HEK293 (cell line): ENCODE measurements at regions not wholly inside any gene's neighbourhood (a gene's known extent, or its start where the extent isn't known, plus 50 kb on each side); places are given as distances from the start of the nearest gene placed in this dataset.

ENCODE experiments used
- CTCF ChIA-PET: fragments of 350-600 bp; formaldehyde crosslinking; extraction: SDS; loops from one replicate; lab custom pipeline; 2021; ENCODE audit warnings: antibody characterized with exemption; lab: Yijun Ruan, JAX
- POLR2A ChIA-PET: fragments of 300-600 bp; formaldehyde crosslinking; extraction: SDS; loops from one replicate; lab custom pipeline; 2020; ENCODE audit warnings: antibody characterized with exemption, inconsistent platforms; lab: Yijun Ruan, JAX
- H3K27ac ChIP-seq: fragments of 200-500 bp; sonication (Bioruptor generic); 2 replicates; pipeline ENCODE4 v1.5.1; 2014; ENCODE audit warnings: low read depth, low read length, control low read depth, inconsistent platforms; ENCODE audit errors: extremely low read depth
- H3K36me3 ChIP-seq, 2 experiments: fragments of 200-500 bp in 1 of 2; sonication (Bioruptor generic) in 1 of 2; 1 replicate in 1 of 2; 2 replicates in 1 of 2; pipeline ENCODE4 v1.5.1; 2014 to 2017; ENCODE audit warnings: inconsistent platforms in 2 of 2, low read length in 2 of 2; ENCODE audit not compliant: control insufficient read depth in 2 of 2, insufficient read depth in 1 of 2
- H3K4me1 ChIP-seq: fragments of 200-500 bp; sonication (Bioruptor generic); 2 replicates; pipeline ENCODE4 v1.5.1; 2014; ENCODE audit warnings: mild to moderate bottlenecking, low read length, inconsistent platforms; ENCODE audit not compliant: control insufficient read depth, insufficient read depth
- H3K4me3 ChIP-seq: 2 replicates; pipeline ENCODE4 v1.5.1; 2011; ENCODE audit warnings: low read depth, mild to moderate bottlenecking, control low read depth, low read length, moderate library complexity
- H3K9me3 ChIP-seq: fragments of 200-500 bp; sonication (Bioruptor generic); 2 replicates; pipeline ENCODE4 v1.5.1; 2014; ENCODE audit warnings: low read depth, low read length, inconsistent platforms; ENCODE audit not compliant: control insufficient read depth, insufficient read depth
- MZF1 ChIP-seq: fragments of 450-650 bp; formaldehyde crosslinking; IDR thresholded peaks from 2 replicates; pipeline ENCODE4 v1.5.1; 2017; ENCODE audit warnings: missing biosample characterization, missing genetic modification characterization, borderline replicate concordance
- OVOL3 ChIP-seq: fragments of 450-650 bp; formaldehyde crosslinking; IDR thresholded peaks from 2 replicates; pipeline ENCODE4 v1.5.1; 2016; ENCODE audit warnings: missing biosample characterization, missing genetic modification characterization
- RBAK ChIP-seq: fragments of 450-650 bp; formaldehyde crosslinking; IDR thresholded peaks from 2 replicates; pipeline ENCODE4 v1.5.1; 2016; ENCODE audit warnings: missing biosample characterization, missing genetic modification characterization
- SCRT2 ChIP-seq: fragments of 450-650 bp; formaldehyde crosslinking; IDR thresholded peaks from 2 replicates; pipeline ENCODE4 v1.5.1; 2016; ENCODE audit warnings: missing biosample characterization, missing genetic modification characterization
- SP2 ChIP-seq: fragments of 450-650 bp; formaldehyde crosslinking; IDR thresholded peaks from 2 replicates; pipeline ENCODE4 v1.5.1; 2016; ENCODE audit warnings: missing biosample characterization, missing genetic modification characterization
- ZBTB21 ChIP-seq: fragments of 450-650 bp; formaldehyde crosslinking; IDR thresholded peaks from 2 replicates; pipeline ENCODE4 v1.5.1; 2017; ENCODE audit warnings: missing biosample characterization, missing genetic modification characterization
- ZFHX2 ChIP-seq: fragments of 450-650 bp; formaldehyde crosslinking; conservative IDR thresholded peaks from 2 replicates; pipeline ENCODE4 v1.5.1; 2016; ENCODE audit warnings: missing biosample characterization, missing genetic modification characterization
- ZFP41 ChIP-seq: fragments of 450-650 bp; formaldehyde crosslinking; IDR thresholded peaks from 2 replicates; pipeline ENCODE4 v1.5.1; 2016; ENCODE audit warnings: missing biosample characterization, missing genetic modification characterization, borderline replicate concordance
- ZNF10 ChIP-seq: fragments of 450-650 bp; formaldehyde crosslinking; IDR thresholded peaks from 2 replicates; pipeline ENCODE4 v1.5.1; 2017; ENCODE audit warnings: missing biosample characterization, missing genetic modification characterization
- ZNF114 ChIP-seq: fragments of 450-650 bp; formaldehyde crosslinking; IDR thresholded peaks from 2 replicates; pipeline ENCODE4 v1.5.0; 2017; ENCODE audit warnings: missing biosample characterization, missing genetic modification characterization
- ZNF132 ChIP-seq: fragments of 450-650 bp; formaldehyde crosslinking; IDR thresholded peaks from 2 replicates; pipeline ENCODE4 v1.5.1; 2017; ENCODE audit warnings: missing biosample characterization, missing genetic modification characterization, borderline replicate concordance
- ZNF138 ChIP-seq: fragments of 450-650 bp; formaldehyde crosslinking; IDR thresholded peaks from 2 replicates; pipeline ENCODE4 v1.5.1; 2016; ENCODE audit warnings: missing biosample characterization, missing genetic modification characterization, borderline replicate concordance
- ZNF16 ChIP-seq: fragments of 450-650 bp; formaldehyde crosslinking; IDR thresholded peaks from 2 replicates; pipeline ENCODE4 v1.5.1; 2016; ENCODE audit warnings: low read depth, missing biosample characterization, missing genetic modification characterization
- ZNF211 ChIP-seq: fragments of 450-650 bp; formaldehyde crosslinking; IDR thresholded peaks from 2 replicates; pipeline ENCODE4 v1.5.1; 2016; ENCODE audit warnings: low read depth, missing biosample characterization, missing genetic modification characterization
- ZNF239 ChIP-seq: fragments of 450-650 bp; formaldehyde crosslinking; IDR thresholded peaks from 2 replicates; pipeline ENCODE4 v1.5.1; 2016; ENCODE audit warnings: missing biosample characterization, missing genetic modification characterization
- ZNF24 ChIP-seq: fragments of 450-650 bp; formaldehyde crosslinking; IDR thresholded peaks from 2 replicates; pipeline ENCODE4 v1.5.1; 2016; ENCODE audit warnings: missing biosample characterization, missing genetic modification characterization
- ZNF302 ChIP-seq: fragments of 450-650 bp; formaldehyde crosslinking; IDR thresholded peaks from 2 replicates; pipeline ENCODE4 v1.5.1; 2016; ENCODE audit warnings: missing biosample characterization, missing genetic modification characterization, low read depth
- ZNF341 ChIP-seq: fragments of 450-650 bp; formaldehyde crosslinking; IDR thresholded peaks from 2 replicates; pipeline ENCODE4; 2016; ENCODE audit warnings: low read depth, missing biosample characterization, missing genetic modification characterization
- ZNF350 ChIP-seq: fragments of 450-650 bp; formaldehyde crosslinking; IDR thresholded peaks from 2 replicates; pipeline ENCODE4 v1.5.0; 2017; ENCODE audit warnings: missing biosample characterization, mild to moderate bottlenecking, missing genetic modification characterization
- ZNF394 ChIP-seq: fragments of 450-650 bp; formaldehyde crosslinking; IDR thresholded peaks from 2 replicates; pipeline ENCODE4 v1.5.1; 2016; ENCODE audit warnings: missing biosample characterization, missing genetic modification characterization, mild to moderate bottlenecking, moderate library complexity, borderline replicate concordance
- ZNF433 ChIP-seq: fragments of 450-650 bp; formaldehyde crosslinking; IDR thresholded peaks from 2 replicates; pipeline ENCODE4 v1.5.1; 2016; ENCODE audit warnings: missing biosample characterization, missing genetic modification characterization, low read depth
- ZNF510 ChIP-seq: fragments of 450-650 bp; formaldehyde crosslinking; IDR thresholded peaks from 2 replicates; pipeline ENCODE4 v1.5.1; 2018; ENCODE audit warnings: mild to moderate bottlenecking, missing genetic modification characterization, missing biosample characterization; ENCODE audit not compliant: insufficient replicate concordance
- ZNF521 ChIP-seq: fragments of 450-650 bp; formaldehyde crosslinking; IDR thresholded peaks from 2 replicates; pipeline ENCODE4 v1.5.1; 2017; ENCODE audit warnings: missing biosample characterization, mild to moderate bottlenecking, missing genetic modification characterization
- ZNF529 ChIP-seq: fragments of 450-650 bp; formaldehyde crosslinking; IDR thresholded peaks from 2 replicates; pipeline ENCODE4 v1.5.1; 2017; ENCODE audit warnings: missing genetic modification characterization, missing biosample characterization; ENCODE audit not compliant: insufficient replicate concordance
- ZNF560 ChIP-seq: fragments of 450-650 bp; formaldehyde crosslinking; IDR thresholded peaks from 2 replicates; pipeline ENCODE4 v1.5.1; 2017; ENCODE audit warnings: missing biosample characterization, missing genetic modification characterization, borderline replicate concordance
- ZNF596 ChIP-seq: fragments of 450-650 bp; IDR thresholded peaks from 2 replicates; pipeline ENCODE4 v1.5.0; 2018; ENCODE audit warnings: missing biosample characterization, mild to moderate bottlenecking, missing genetic modification characterization, moderate library complexity
- ZNF621 ChIP-seq: fragments of 450-650 bp; formaldehyde crosslinking; IDR thresholded peaks from 2 replicates; pipeline ENCODE4 v1.5.1; 2017; ENCODE audit warnings: missing biosample characterization, missing genetic modification characterization
- ZNF768 ChIP-seq: fragments of 450-650 bp; formaldehyde crosslinking; IDR thresholded peaks from 2 replicates; pipeline ENCODE4 v1.5.1; 2018; ENCODE audit warnings: missing biosample characterization, mild to moderate bottlenecking, missing genetic modification characterization
- TF ChIP-seq, protein P1 (sequence below): fragments of 450-650 bp; formaldehyde crosslinking; IDR thresholded peaks from 2 replicates; pipeline ENCODE4 v1.5.1; 2016; ENCODE audit warnings: missing biosample characterization, missing genetic modification characterization
- TF ChIP-seq, protein P2 (sequence below): fragments of 450-650 bp; formaldehyde crosslinking; IDR thresholded peaks from 2 replicates; pipeline ENCODE4 v1.5.1; 2016; ENCODE audit warnings: missing biosample characterization, missing genetic modification characterization

DNA sequence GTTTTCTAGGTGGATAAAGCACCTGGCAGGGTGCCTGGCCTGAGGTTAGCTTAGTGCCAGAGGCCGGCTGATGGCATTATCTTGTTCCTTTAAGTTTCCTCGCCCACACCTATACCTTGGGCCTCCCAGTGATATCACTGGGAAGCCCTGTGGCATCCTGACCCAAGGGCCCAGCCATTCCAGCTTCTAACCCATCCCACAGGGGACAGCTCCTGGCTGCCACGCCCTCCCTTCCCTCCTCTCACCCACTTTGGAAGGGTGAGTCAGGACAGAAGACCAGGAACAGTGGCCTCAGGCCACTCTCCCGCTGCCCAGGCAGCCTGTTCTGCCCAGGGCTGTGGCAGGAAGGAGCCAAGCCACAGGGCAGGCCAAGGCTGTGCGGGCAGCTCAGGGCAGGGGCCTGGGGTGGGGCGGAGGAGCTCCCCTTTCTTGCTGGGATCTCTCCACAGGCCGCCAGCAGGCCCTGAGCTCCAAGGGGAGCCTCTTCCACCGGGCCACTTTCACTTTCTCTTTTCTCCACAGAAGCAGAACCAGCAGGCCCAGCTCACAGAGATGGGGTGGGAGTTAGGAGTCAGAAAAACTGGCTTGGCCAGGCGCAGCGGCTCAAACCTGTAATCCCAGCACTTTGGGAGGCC, 75.1 kb downstream of the IRF2BPL start (continued):
- TF ChIP-seq, protein P1, sequence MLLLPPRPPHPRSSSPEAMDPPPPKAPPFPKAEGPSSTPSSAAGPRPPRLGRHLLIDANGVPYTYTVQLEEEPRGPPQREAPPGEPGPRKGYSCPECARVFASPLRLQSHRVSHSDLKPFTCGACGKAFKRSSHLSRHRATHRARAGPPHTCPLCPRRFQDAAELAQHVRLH (tag by site-specific recombination), result no peak
- TF ChIP-seq, all 188 proteins: peak for 3

- TF ChIP-seq ZBTB21 (tag by site-specific recombination) (no peak), MZF1 (tag by site-specific recombination) (no peak), ZFP41 (tag by site-specific recombination) (no peak), ZNF302 (no peak), ZNF621 (no peak), ZNF138 (no peak), ZNF350 (no peak), ZNF16 (tag by site-specific recombination) (no peak), ZNF529 (tag by site-specific recombination) (no peak), SP2 (tag by site-specific recombination) (no peak), ZNF596 (tag by site-specific recombination) (no peak), OVOL3 (no peak), ZNF132 (tag by site-specific recombination) (no peak), ZNF239 (tag by site-specific recombination) (no peak), ZNF341 (no peak), ZNF114 (tag by site-specific recombination) (no peak), ZNF521 (no peak), ZNF24 (no peak)
- H3K9me3 ChIP-seq, result no peaks in the 10 kb centered on the region
- ChIA-PET POLR2A (no interaction called here), CTCF (no interaction called here)
- no peak overlapping the region; the same call in 1 of the 2 replicates for H3K27ac ChIP-seq
- no peak overlapping the region for H3K4me3 ChIP-seq
- H3K4me1 ChIP-seq, result peaks cover 31% of the 10 kb centered on the region
- no peaks in the 10 kb centered on the region for H3K36me3 ChIP-seq
Measured at GRCh38 chr14:76951166-76951565, 77.3 kb downstream of the IRF2BPL start.

GRCh38 chr14:76950055-76951020, 78.2 kb downstream of the IRF2BPL start:
- Histone ChIP-seq H3K4me3 (no peak overlapping the region), H3K9me3 (no peaks in the 10 kb centered on the region), H3K4me1 (peaks cover 24% of the 10 kb centered on the region), H3K27ac (peak overlapping the region; percentile 1; the same call in 1 of the 2 replicates), H3K36me3 (no peaks in the 10 kb centered on the region)
- ChIA-PET CTCF (interaction anchor here (1.1 to 1.3 kb wide), 3 partner anchors 33 to 37 kb away, joined by 3 to 14 read pairs (median 11); no protein-coding TSS in a partner anchor), POLR2A (interaction anchor here (0.6 to 0.8 kb wide), 3 partner anchors 11 to 446 kb away, joined by 3 to 5 read pairs (median 4); no protein-coding TSS in a partner anchor)
- TF ChIP-seq ZNF10 (tag by site-specific recombination) (no peak), ZNF510 (tag by site-specific recombination) (no peak), ZNF394 (tag by site-specific recombination) (no peak), SCRT2 (tag by site-specific recombination) (no peak), ZNF768 (tag by site-specific recombination) (no peak), OVOL3 (no peak), RBAK (tag by site-specific recombination) (no peak), ZNF433 (tag by site-specific recombination) (no peak), ZNF560 (tag by site-specific recombination) (no peak), ZFHX2 (tag by site-specific recombination) (no peak), ZNF211 (tag by site-specific recombination) (no peak)
- TF ChIP-seq, protein P2, sequence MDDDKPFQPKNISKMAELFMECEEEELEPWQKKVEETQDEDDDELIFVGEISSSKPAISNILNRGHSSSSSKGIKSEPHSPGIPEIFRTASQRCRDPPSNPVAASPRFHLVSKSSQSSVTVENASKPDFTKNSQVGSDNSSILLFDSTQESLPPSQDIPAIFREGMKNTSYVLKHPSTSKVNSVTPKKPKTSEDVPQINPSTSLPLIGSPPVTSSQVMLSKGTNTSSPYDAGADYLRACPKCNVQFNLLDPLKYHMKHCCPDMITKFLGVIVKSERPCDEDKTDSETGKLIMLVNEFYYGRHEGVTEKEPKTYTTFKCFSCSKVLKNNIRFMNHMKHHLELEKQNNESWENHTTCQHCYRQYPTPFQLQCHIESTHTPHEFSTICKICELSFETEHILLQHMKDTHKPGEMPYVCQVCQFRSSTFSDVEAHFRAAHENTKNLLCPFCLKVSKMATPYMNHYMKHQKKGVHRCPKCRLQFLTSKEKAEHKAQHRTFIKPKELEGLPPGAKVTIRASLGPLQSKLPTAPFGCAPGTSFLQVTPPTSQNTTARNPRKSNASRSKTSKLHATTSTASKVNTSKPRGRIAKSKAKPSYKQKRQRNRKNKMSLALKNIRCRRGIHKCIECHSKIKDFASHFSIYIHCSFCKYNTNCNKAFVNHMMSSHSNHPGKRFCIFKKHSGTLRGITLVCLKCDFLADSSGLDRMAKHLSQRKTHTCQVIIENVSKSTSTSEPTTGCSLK (tag by site-specific recombination), result no peak
